GM12872 (cell line): ENCODE measurements at regions not wholly inside any gene's neighbourhood (a gene's known extent, or its start where the extent isn't known, plus 50 kb on each side); places are given as distances from the start of the nearest gene placed in this dataset.

ENCODE experiments used
- TF ChIP-seq, protein P1 (sequence below): IDR thresholded peaks from 3 replicates; pipeline ENCODE4 v1.5.1; 2011; ENCODE audit warnings: low read depth, mild to moderate bottlenecking, low read length, moderate library complexity; ENCODE audit not compliant: insufficient read depth

DNA sequence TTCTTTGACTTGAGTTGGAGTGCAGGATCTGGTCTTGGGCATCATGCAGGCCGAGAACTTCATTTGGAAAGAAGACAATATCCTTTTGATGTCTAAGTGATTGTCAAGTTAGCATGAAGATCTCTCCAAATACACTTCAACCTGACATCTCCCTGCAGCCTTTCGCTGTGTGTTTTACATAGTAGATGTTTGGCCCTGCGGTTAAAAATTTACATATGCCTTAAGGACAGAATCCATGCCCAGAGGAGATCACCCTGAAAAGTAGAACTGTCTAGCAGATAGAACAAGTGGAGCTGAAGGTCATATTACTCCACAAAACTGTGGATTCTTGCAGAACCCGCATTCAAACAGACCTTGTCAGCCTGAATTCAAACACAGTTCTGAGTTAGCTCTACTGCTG, 409.9 kb downstream of the LPIN1 start:
- TF ChIP-seq, protein P1, sequence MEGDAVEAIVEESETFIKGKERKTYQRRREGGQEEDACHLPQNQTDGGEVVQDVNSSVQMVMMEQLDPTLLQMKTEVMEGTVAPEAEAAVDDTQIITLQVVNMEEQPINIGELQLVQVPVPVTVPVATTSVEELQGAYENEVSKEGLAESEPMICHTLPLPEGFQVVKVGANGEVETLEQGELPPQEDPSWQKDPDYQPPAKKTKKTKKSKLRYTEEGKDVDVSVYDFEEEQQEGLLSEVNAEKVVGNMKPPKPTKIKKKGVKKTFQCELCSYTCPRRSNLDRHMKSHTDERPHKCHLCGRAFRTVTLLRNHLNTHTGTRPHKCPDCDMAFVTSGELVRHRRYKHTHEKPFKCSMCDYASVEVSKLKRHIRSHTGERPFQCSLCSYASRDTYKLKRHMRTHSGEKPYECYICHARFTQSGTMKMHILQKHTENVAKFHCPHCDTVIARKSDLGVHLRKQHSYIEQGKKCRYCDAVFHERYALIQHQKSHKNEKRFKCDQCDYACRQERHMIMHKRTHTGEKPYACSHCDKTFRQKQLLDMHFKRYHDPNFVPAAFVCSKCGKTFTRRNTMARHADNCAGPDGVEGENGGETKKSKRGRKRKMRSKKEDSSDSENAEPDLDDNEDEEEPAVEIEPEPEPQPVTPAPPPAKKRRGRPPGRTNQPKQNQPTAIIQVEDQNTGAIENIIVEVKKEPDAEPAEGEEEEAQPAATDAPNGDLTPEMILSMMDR = no peak

DNA sequence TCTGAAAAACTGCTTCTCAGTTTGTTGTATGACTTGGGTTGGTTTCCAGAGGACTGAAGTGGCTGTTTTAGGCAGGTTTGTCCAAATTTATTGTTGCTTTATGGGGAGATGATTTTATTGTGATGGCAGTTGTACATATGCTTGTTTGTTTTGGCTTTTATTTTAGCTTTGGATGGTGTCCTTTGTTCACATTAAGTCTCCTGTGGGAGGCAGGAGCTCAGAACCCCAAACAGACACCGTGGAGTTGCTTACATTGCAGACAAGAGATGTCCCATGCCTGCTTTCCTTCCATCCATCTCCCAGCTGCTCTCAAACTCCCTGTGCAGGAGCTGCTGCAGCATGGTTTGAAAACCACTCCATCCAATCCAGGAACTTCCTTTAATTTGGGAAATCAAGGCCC, 414.7 kb downstream of the LPIN1 start:
- TF ChIP-seq, protein P1 = no peak

DNA sequence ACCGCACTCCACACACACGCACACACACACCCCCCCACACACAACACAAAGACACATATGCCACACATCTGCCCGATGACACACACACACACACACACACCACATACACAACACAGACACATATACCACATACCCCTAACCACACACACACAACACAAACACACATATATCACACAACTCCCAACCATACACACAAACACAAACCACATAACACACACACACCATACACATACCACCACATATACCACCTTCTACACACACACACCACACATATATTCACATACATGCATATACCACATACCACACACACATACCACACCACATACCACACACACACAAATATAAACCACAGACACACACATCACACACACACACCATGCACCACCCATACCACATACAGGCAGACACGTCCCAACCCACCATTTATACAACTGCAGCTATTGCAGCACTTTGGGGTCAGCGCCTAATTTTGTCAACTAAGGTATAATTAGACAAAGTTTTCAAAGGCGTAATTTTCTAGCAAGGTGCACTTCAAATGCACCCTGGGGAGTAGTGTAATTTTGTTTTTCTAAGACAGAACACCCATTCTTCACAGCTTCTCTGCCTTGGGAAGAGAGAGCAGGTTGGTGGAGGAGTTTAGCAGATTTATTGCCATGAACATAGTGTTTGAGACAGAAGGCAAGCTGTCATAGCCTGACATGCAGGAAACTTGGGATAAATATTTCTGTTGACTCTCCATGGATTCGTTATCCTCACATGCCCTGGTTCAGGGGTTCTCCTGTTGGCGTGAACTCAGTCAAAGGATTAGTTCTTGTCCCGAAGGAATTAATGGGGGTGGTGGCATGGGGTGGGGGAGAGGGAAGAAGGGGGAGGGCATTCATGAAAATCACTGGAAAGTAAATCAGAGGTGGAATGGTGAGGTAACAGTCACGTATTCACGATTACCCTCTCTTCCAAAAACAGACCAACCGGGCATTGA, 416.1 kb downstream of the LPIN1 start:
- TF ChIP-seq, protein P1 = no peak

DNA sequence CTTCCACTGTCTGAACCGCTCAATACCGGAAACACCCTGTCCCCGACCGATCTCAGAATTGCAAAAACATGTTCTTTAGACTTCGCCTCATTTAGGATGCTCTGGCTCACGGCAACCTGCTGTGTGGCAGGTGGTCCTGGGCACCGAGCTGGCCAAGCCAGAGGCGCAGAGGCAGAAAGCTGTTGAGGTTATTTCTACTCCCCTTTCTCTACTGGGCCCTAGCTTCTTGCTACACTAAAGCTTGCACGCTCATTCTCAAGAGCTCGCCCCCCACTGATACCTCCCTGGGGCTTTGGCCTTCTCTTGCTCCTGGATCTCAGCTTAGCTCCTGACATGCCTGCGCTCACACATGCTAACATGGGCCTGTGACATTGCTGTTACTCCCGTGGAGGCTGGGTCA, 417.4 kb downstream of the LPIN1 start:
- TF ChIP-seq, protein P1 = no peak

DNA sequence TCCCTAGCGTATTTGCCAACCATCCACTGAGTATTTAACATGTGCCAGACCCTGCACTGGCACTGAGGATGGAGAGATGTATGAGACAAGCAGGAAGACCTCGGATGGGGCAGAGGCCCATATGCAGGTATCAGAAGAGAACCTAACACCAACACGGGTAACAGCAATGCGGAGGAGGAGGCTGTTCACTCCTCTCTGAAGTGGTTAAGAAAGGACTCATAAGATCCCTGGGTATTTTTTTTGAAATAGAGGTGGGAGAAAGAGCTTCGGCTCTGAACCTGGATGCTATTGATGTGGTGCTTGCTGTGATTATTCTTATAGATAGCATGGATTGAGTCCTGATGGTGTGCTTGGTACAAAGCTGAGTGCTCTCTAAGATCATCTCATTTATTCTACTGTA, 418.3 kb downstream of the LPIN1 start:
- TF ChIP-seq, protein P1 = no peak

DNA sequence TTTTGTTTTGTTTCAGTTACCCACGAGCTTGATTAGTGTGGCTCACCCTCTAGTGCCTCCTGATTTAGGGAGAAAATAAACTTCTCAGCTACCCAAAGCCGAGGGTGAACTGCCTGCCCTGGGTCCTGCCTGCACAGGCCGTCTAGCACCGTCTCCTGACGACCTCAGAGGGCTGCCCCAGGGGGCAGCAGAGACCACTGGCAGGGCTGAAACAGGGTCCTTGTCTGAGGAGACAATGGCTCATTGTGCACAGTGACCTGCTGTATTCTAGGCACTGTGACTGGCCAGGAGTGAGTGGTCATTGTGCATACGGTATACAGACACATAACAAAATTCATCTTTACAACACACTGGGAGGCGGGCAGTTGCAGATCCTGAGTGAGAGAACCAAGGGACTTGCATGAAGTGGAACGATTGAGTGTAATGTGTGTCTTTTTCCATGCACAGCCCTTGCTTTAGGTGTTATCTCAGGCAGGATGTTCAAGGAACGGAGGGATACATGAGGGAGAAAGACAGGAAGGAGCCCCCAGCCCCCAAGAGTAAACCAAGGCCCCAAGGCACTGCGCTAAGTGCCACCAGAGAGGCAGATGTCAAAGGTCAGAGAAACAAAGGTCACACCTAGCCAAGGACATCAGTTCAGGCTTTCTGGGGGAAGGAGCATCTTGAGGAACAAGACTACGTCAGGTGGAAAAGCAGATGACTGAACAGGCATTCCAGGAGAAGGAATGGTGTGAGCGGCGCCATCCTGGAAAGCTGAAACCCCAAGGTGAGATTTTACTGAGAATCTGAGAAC, 421.3 kb downstream of the LPIN1 start:
- TF ChIP-seq, protein P1 = 0 out of 3 replicates have a peak, but pooled peaks have one; percentile 18

DNA sequence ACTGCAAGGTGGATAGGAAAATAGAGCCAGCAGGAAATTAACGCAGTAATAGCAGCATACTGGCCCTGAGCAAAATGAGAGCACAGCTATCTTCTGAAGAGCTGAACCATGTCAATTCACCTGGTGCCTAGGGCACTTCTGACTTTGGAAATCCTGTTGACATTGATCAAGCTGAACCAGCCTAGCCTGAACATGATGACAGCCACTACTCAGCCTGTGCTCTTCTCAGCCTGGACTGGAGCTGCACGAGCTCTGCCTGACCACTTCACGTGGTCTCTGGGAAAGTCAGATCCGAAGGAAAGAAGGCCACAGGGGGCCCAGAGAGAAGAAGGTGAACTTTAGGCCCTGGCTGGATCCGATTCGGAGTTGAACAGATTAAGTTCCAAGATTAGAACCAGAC, 421.9 kb downstream of the LPIN1 start:
- TF ChIP-seq, protein P1 = no peak
